ENCODE measurements at regions not wholly inside any gene's neighbourhood (a gene's known extent, or its start where the extent isn't known, plus 50 kb on each side); places are given as distances from the start of the nearest gene placed in this dataset.

- no peak for TF ChIP-seq REST (IDR thresholded peaks at IDR 0.05; ENCODE audit: insufficient replicate concordance, low read depth)
- TF ChIP-seq POLR2AphosphoS5 (IDR thresholded peaks at IDR 0.05; ENCODE audit: low read depth) = no peak
- TF ChIP-seq GABPA (IDR thresholded peaks at IDR 0.05; ENCODE audit: low read depth) = no peak
- TF ChIP-seq SPI1 (IDR thresholded peaks at IDR 0.05; ENCODE audit: borderline replicate concordance, low read depth) = no peak
- no peak for TF ChIP-seq CTCF (IDR thresholded peaks at IDR 0.05; ENCODE audit: insufficient read depth, low read length)
These were observed 308.9 kb downstream of the DHX35 start for GRCh38 chr20:39270837-39271604.

GRCh38 chr20:39269493-39270217, 307.5 kb downstream of the DHX35 start:
- Histone ChIP-seq H3K27me3 (ENCODE audit: insufficient read depth, poor library complexity, severe bottlenecking) (no peaks in the 10 kb centered on the region), H3K4me3 (replicated peaks; ENCODE audit: insufficient read depth, low read length) (no peak overlapping the region), H3K27ac (replicated peaks) (no peak overlapping the region)
- no peak for DNase-seq (ENCODE audit: low read depth in 1 of 2, low spot score in 1 of 2)
- TF ChIP-seq POLR2AphosphoS5 (IDR thresholded peaks at IDR 0.05; ENCODE audit: low read depth) = no peak
- no peak for TF ChIP-seq REST (IDR thresholded peaks at IDR 0.05; ENCODE audit: insufficient replicate concordance, low read depth)
- no peak for TF ChIP-seq GABPA (IDR thresholded peaks at IDR 0.05; ENCODE audit: low read depth)
- TF ChIP-seq SPI1 (IDR thresholded peaks at IDR 0.05; ENCODE audit: borderline replicate concordance, low read depth) = no peak
- TF ChIP-seq CTCF (IDR thresholded peaks at IDR 0.05; ENCODE audit: insufficient read depth, low read length) = no peak

More at GRCh38 chr20:39270837-39271604, 308.9 kb downstream of the DHX35 start:
- no peak for DNase-seq (ENCODE audit: low read depth in 1 of 2, low spot score in 1 of 2)
- Histone ChIP-seq H3K27me3 (ENCODE audit: insufficient read depth, poor library complexity, severe bottlenecking) (no peaks in the 10 kb centered on the region), H3K4me3 (replicated peaks; ENCODE audit: insufficient read depth, low read length) (no peak overlapping the region), H3K27ac (replicated peaks) (no peak overlapping the region)

- no peaks in the 10 kb centered on the region for H3K27me3 ChIP-seq (ENCODE audit: insufficient read depth, poor library complexity, severe bottlenecking)
- TF ChIP-seq CTCF (IDR thresholded peaks at IDR 0.05; ENCODE audit: insufficient read depth, low read length) (peak; percentile 69), SPI1 (IDR thresholded peaks at IDR 0.05; ENCODE audit: borderline replicate concordance, low read depth) (no peak)
- H3K27ac ChIP-seq (replicated peaks) = no peak overlapping the region
- DNase-seq (ENCODE audit: low read depth in 1 of 2, low spot score in 1 of 2) = peak in 1 of 2 experiments; percentile 26
- H3K4me3 ChIP-seq (replicated peaks; ENCODE audit: insufficient read depth, low read length) = no peak overlapping the region
These were observed 306.9 kb downstream of the DHX35 start for GRCh38 chr20:39268981-39269461.
